Coronary artery (tissue), 2 donors: ENCODE measurements at regions not wholly inside any gene's neighbourhood (a gene's known extent, or its start where the extent isn't known, plus 50 kb on each side); places are given as distances from the start of the nearest gene placed in this dataset.

Experiments used
- DNase-seq: peaks from one replicate; pipeline ENCODE4 v3.0.0-alpha.2; 2017; ENCODE audit warnings: low spot score
- H3K27ac ChIP-seq, 2 donors: fragments of 200-600 bp; sonication (generic); one replicate each; pipeline ENCODE4 v1.5.1; 2016 to 2019
- H3K4me3 ChIP-seq: fragments of 200-600 bp; sonication (generic); 2 replicates; pipeline ENCODE4 v1.5.1; 2016; ENCODE audit warnings: mild to moderate bottlenecking, moderate library complexity
- CTCF ChIP-seq: fragments of 200-600 bp; sonication (generic); IDR thresholded peaks from one replicate; pipeline ENCODE4 v1.5.1; 2019; ENCODE audit warnings: antibody characterized with exemption

GRCh38 chr5:3343911-3344310 lies 251.7 kb upstream of the IRX1 start:
- no peak for DNase-seq
- TF ChIP-seq CTCF, result no peak
- H3K4me3 ChIP-seq, result no peak overlapping the region
- no peak overlapping the region for H3K27ac ChIP-seq

GRCh38 chr5:3343211-3343610 lies 252.4 kb upstream of the IRX1 start:
- Histone ChIP-seq H3K4me3 (no peak overlapping the region), H3K27ac (no peak overlapping the region)
- DNase-seq, result no peak
- no peak for TF ChIP-seq CTCF

GRCh38 chr5:3342271-3343100 lies 253.1 kb upstream of the IRX1 start:
- Histone ChIP-seq H3K4me3 (no peak overlapping the region), H3K27ac (no peak overlapping the region)
- DNase-seq, result no peak
- TF ChIP-seq CTCF, result no peak

GRCh38 chr5:3341446-3342240 lies 254.0 kb upstream of the IRX1 start:
- no peak for TF ChIP-seq CTCF
- H3K27ac ChIP-seq, result no peak overlapping the region
- no peak overlapping the region for H3K4me3 ChIP-seq
- DNase-seq, result no peak

- no peak overlapping the region for H3K4me3 ChIP-seq
- no peak for DNase-seq
- no peak overlapping the region for H3K27ac ChIP-seq
- no peak for TF ChIP-seq CTCF
Observed at GRCh38 chr5:3340471-3340870, 255.2 kb upstream of the IRX1 start.

- DNase-seq, result no peak
- no peak overlapping the region for H3K27ac ChIP-seq
- H3K4me3 ChIP-seq, result no peak overlapping the region
- no peak for TF ChIP-seq CTCF
Observed at GRCh38 chr5:3339798-3340115, 255.9 kb upstream of the IRX1 start.
